Spleen (tissue), 7 donors: ENCODE measurements at regions not wholly inside any gene's neighbourhood (a gene's known extent, or its start where the extent isn't known, plus 50 kb on each side); places are given as distances from the start of the nearest gene placed in this dataset.

Source experiments
- CTCF ChIP-seq, 11 experiments: fragments of 200-600 bp in 7 of 11; fragments of 450-650 bp in 4 of 11; sonication (generic) in 4 of 11; IDR thresholded peaks in 8 of 11; conservative IDR thresholded peaks in 3 of 11; 1 replicate in 7 of 11; 2 replicates in 4 of 11; pipeline versions ENCODE4 v1.4.0 to v1.8.0; 2016 to 2021; ENCODE audit warnings: antibody characterized with exemption in 11 of 11, inconsistent platforms in 4 of 11, mild to moderate bottlenecking in 1 of 11
- POLR2A ChIP-seq, 3 donors: fragments of 450-650 bp; IDR thresholded peaks; one replicate each; pipeline ENCODE4 v1.5.1; 2017; ENCODE audit warnings: antibody characterized with exemption in 3 of 3, mild to moderate bottlenecking in 1 of 3
- POLR2AphosphoS5 ChIP-seq, 3 donors: sonication (generic); formaldehyde crosslinking; IDR thresholded peaks; one replicate each; pipeline ENCODE4 v1.5.1; 2017; ENCODE audit warnings: antibody characterized with exemption in 3 of 3
- donor health status: DM: no; HTN: no; CAD: no; lungs with moderate emphysema.
- donor health status: DM: no; HTN: no; CAD: no.
- donor health status: DM: no; HTN: no; CAD: no.

DNA sequence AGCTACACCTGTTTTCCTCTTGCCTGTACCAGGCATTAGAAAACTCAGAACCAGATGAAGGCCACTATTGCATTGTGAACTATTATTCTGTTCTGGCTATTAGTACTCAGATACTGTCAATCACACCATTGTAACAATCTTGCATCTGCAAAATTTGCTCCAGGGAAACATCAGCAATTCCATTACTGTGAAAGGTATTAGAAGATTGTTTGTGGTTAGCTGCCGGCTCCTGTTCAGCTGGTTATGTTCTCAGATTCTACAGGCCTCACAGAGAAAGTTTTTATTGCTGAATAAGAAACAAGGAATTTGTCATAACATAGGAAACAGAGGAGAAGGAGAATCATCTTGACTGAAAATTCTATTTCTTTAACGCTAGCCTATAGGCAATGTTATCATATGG lies 179.9 kb downstream of the PLOD2 start:
- no peak for TF ChIP-seq CTCF (IDR thresholded peaks at IDR 0.05 in 8 of 11, conservative IDR thresholded peaks at IDR 0.05 in 3 of 11)
- no peak for TF ChIP-seq POLR2A (IDR thresholded peaks at IDR 0.05)
- no peak for TF ChIP-seq POLR2AphosphoS5 (IDR thresholded peaks at IDR 0.05)
